Mesenchymal stem cell (in vitro differentiated cells and primary cell): ENCODE measurements at regions not wholly inside any gene's neighbourhood (a gene's known extent, or its start where the extent isn't known, plus 50 kb on each side); places are given as distances from the start of the nearest gene placed in this dataset.
A peak's percentile ranks its signal among the peaks of the same experiment; 100 is the strongest.

Experiments used
- DNase-seq: peaks from one replicate; pipeline ENCODE4 v3.0.0-alpha.2; 2013
- H2AFZ ChIP-seq: one replicate; pipeline ENCODE4 v1.6.1; 2013; ENCODE audit warnings: low read depth, mild to moderate bottlenecking, control low read depth, inconsistent platforms, low read length, moderate library complexity
- H2AK5ac ChIP-seq: 2 replicates; pipeline ENCODE4 v1.6.1; 2013; ENCODE audit warnings: low read length, moderate library complexity, mild to moderate bottlenecking, inconsistent platforms; ENCODE audit not compliant: severe bottlenecking
- H2BK120ac ChIP-seq: one replicate; pipeline ENCODE4 v1.6.1; 2013; ENCODE audit warnings: low read depth, mild to moderate bottlenecking, inconsistent platforms, low read length, moderate library complexity
- H2BK12ac ChIP-seq, 2 experiments: one replicate each; pipeline ENCODE4 v1.6.1; 2013; ENCODE audit warnings: inconsistent platforms in 2 of 2, low read length in 2 of 2, mild to moderate bottlenecking in 2 of 2, moderate library complexity in 2 of 2, control low read depth in 1 of 2
- H2BK15ac ChIP-seq: one replicate; pipeline ENCODE4 v1.6.1; 2013; ENCODE audit warnings: mild to moderate bottlenecking, low read depth, inconsistent platforms; ENCODE audit not compliant: poor library complexity, severe bottlenecking
- H2BK5ac ChIP-seq: 2 replicates; pipeline ENCODE4 v1.6.1; 2013; ENCODE audit warnings: low read depth, mild to moderate bottlenecking, low read length, control low read depth, inconsistent platforms; ENCODE audit not compliant: poor library complexity, severe bottlenecking
- H3K14ac ChIP-seq, 2 experiments: one replicate each; pipeline ENCODE4 v1.6.1; 2013; ENCODE audit warnings: inconsistent platforms in 2 of 2, low read length in 2 of 2, control low read depth in 1 of 2, mild to moderate bottlenecking in 1 of 2, moderate library complexity in 1 of 2
- H3K18ac ChIP-seq, 2 experiments: one replicate each; pipeline ENCODE4 v1.6.1; 2013; ENCODE audit warnings: inconsistent platforms in 2 of 2, low read length in 2 of 2, control low read depth in 1 of 2, low read depth in 1 of 2, mild to moderate bottlenecking in 1 of 2
- H3K23ac ChIP-seq, 2 experiments: one replicate each; pipeline ENCODE4 v1.6.1; 2013; ENCODE audit warnings: inconsistent platforms in 2 of 2, low read length in 2 of 2, mild to moderate bottlenecking in 2 of 2, moderate library complexity in 2 of 2, control low read depth in 1 of 2
- H3K27ac ChIP-seq: 2 replicates; pipeline ENCODE4 v1.5.1; 2013; ENCODE audit warnings: mild to moderate bottlenecking, moderate library complexity, low read length, control low read depth, inconsistent platforms; ENCODE audit not compliant: poor library complexity, severe bottlenecking
- H3K27me3 ChIP-seq, 2 experiments: 2 replicates each; pipeline versions ENCODE4 v1.6.1 to v1.7.0; 2013; ENCODE audit warnings: low read length in 2 of 2, mild to moderate bottlenecking in 2 of 2, moderate library complexity in 2 of 2, control low read depth in 1 of 2, inconsistent platforms in 1 of 2; ENCODE audit not compliant: control insufficient read depth in 1 of 2, insufficient read depth in 1 of 2
- H3K36me3 ChIP-seq, 2 experiments: 2 replicates each; pipeline versions ENCODE4 v1.6.1 to v1.7.0; 2013; ENCODE audit warnings: low read length in 2 of 2, control low read depth in 1 of 2, inconsistent platforms in 1 of 2, low read depth in 1 of 2, mild to moderate bottlenecking in 1 of 2; ENCODE audit not compliant: insufficient read depth in 2 of 2, control insufficient read depth in 1 of 2
- H3K4ac ChIP-seq, 2 experiments: one replicate each; pipeline ENCODE4 v1.6.1; 2013; ENCODE audit warnings: inconsistent platforms in 2 of 2, low read length in 2 of 2, mild to moderate bottlenecking in 2 of 2, moderate library complexity in 2 of 2, control low read depth in 1 of 2, low read depth in 1 of 2
- H3K4me1 ChIP-seq: 2 replicates; pipeline ENCODE4 v1.6.1; 2013; ENCODE audit warnings: low read depth, low read length, control low read depth; ENCODE audit not compliant: control insufficient read depth, insufficient read depth
- H3K4me2 ChIP-seq: 2 replicates; pipeline ENCODE4 v1.6.1; 2013; ENCODE audit warnings: low read length, mild to moderate bottlenecking, inconsistent platforms; ENCODE audit not compliant: poor library complexity, severe bottlenecking
- H3K4me3 ChIP-seq, 2 experiments: 2 replicates each; pipeline versions ENCODE4 v1.5.1 to v1.7.0; 2013; ENCODE audit warnings: low read length in 2 of 2, mild to moderate bottlenecking in 2 of 2, control low read depth in 1 of 2, low read depth in 1 of 2; ENCODE audit not compliant: insufficient read depth in 1 of 2
- H3K79me1 ChIP-seq: replicated peaks from 2 replicates; pipeline ENCODE4 v1.6.1; 2013; ENCODE audit warnings: mild to moderate bottlenecking, control low read depth, low read length, inconsistent platforms; ENCODE audit not compliant: poor library complexity, severe bottlenecking
- H3K9ac ChIP-seq: 2 replicates; pipeline ENCODE4 v1.7.0; 2013; ENCODE audit warnings: mild to moderate bottlenecking, low read length, moderate library complexity
- H3K9me3 ChIP-seq: 2 replicates; pipeline ENCODE4 v1.7.0; 2013; ENCODE audit warnings: mild to moderate bottlenecking, low read length; ENCODE audit not compliant: control insufficient read depth
- H4K8ac ChIP-seq: one replicate; pipeline ENCODE4 v1.6.1; 2013; ENCODE audit warnings: inconsistent platforms, mild to moderate bottlenecking, low read length, moderate library complexity
- H4K91ac ChIP-seq: one replicate; pipeline ENCODE4 v1.6.1; 2013; ENCODE audit warnings: mild to moderate bottlenecking, low read length, inconsistent platforms
- WGBS: methylation state at CpG from one replicate; pipeline ENCODE4 v1.1.7; 2013; ENCODE audit warnings: mixed read lengths; 5-methylcytosine and 5-hydroxymethylcytosine counted together

DNA sequence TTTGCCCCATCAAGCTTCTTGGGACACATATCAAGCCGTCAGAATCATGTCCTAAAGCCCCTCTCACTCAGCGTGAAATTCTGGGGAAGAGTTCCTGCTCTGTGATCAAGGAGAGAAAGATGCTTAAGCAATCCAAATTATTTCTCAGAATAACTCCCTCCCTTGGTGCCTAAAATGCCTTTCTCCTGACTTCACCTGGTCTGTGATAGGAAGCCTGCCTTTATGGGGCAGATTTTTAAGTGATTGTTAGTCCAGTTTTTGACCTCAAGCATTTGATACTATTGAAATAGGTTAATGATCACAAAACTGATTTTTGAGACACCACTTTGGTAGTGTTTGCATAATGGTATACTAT, 76.4 kb upstream of the MAGI2 start:
- Histone ChIP-seq H4K8ac (no peak overlapping the region), H2BK15ac (no peak overlapping the region), H3K23ac (no peak overlapping the region), H2BK120ac (no peak overlapping the region), H3K9me3 (no peaks in the 10 kb centered on the region), H3K4me1 (peaks cover 4% of the 10 kb centered on the region), H3K4me2 (no peak overlapping the region), H2BK5ac (no peak overlapping the region), H3K4me3 (no peak overlapping the region), H3K79me1 (no peaks in the 10 kb centered on the region), H2BK12ac (no peak overlapping the region), H3K27ac (peak overlapping the region; percentile 75), H2AFZ (no peak overlapping the region), H3K9ac (no peak overlapping the region), H4K91ac (no peak overlapping the region), H3K14ac (no peak overlapping the region), H3K36me3 (no peaks in the 10 kb centered on the region), H3K27me3 (no peaks in the 10 kb centered on the region), H2AK5ac (no peak overlapping the region), H3K18ac (no peak overlapping the region), H3K4ac (no peak overlapping the region)
- 83% methylated on average over 1 of the region's 2 CpGs for WGBS
- no peak for DNase-seq

DNA sequence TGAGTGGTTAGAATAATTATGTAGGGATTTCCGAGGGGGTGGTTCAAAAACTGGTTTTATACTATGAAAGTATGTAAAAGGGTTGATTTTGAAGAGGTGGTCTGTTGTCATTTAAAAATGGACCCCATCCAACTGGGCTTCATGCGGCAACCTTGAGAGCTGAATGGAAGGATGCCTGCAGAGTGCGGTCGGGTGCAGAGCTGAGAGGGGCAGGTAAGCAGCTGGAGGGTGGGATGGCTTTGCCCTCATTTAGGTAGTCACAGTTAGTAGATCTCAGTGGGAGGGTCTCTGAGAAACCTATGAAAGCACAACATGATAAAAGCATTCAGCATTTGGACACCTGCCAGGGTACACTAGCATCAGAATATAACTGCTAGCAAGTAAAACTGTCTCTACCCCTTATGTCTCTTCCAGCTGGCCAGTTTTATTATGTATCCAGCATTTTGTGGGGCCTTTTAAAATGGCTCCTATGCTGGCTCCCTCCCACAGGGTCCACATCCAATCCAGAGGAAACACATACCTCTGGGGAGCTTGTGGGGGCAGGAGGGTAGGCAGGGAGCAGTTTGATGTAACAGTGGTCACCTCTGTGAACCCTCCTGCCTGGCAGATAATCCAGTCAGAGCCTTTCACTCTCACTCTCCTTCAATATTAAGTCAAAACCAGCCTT, 75.9 kb upstream of the MAGI2 start:
- Histone ChIP-seq H4K8ac (no peak overlapping the region), H3K9ac (no peak overlapping the region), H3K36me3 (no peaks in the 10 kb centered on the region), H3K4me3 (no peak overlapping the region), H2AFZ (no peak overlapping the region), H2BK15ac (no peak overlapping the region), H3K27ac (peak overlapping the region; percentile 75), H3K79me1 (no peaks in the 10 kb centered on the region), H2BK120ac (no peak overlapping the region), H3K27me3 (no peaks in the 10 kb centered on the region), H3K14ac (no peak overlapping the region), H3K4me1 (peaks cover 4% of the 10 kb centered on the region), H3K4ac (no peak overlapping the region), H2BK5ac (peak overlapping the region; percentile 10), H3K23ac (no peak overlapping the region), H4K91ac (no peak overlapping the region), H2AK5ac (peak overlapping the region; percentile 2), H2BK12ac (no peak overlapping the region), H3K18ac (no peak overlapping the region), H3K9me3 (no peaks in the 10 kb centered on the region), H3K4me2 (no peak overlapping the region)
- WGBS = 95% methylated on average over 4 of the region's 4 CpGs
- DNase-seq = no peak

DNA sequence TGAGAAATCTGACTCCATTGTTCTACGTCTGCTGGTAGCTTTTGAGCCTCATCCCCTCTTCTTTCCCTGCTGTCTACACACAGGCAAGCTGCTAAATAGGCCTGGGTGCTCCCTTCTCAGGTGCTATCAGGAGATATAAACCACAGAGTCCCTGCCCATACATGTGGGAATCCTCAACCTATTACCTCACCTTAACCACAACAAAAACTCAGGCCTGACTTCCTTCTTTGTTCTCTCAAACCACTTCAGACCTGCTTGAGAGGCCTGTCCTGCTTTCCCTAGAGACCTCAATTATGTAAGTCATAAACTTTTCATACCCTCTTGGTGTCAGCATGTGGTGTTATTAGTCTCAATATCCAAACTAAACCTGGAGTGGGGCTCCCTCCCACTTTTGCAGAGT, 75.0 kb upstream of the MAGI2 start:
- Histone ChIP-seq H3K9ac (no peak overlapping the region), H2AFZ (no peak overlapping the region), H3K4me1 (peaks cover 4% of the 10 kb centered on the region), H2BK120ac (no peak overlapping the region), H2BK15ac (no peak overlapping the region), H3K27me3 (no peaks in the 10 kb centered on the region), H3K18ac (no peak overlapping the region), H3K4me2 (no peak overlapping the region), H3K23ac (no peak overlapping the region), H4K91ac (no peak overlapping the region), H2AK5ac (no peak overlapping the region), H2BK5ac (no peak overlapping the region), H3K27ac (no peak overlapping the region), H3K9me3 (no peaks in the 10 kb centered on the region), H2BK12ac (no peak overlapping the region), H3K36me3 (no peaks in the 10 kb centered on the region), H3K4ac (no peak overlapping the region), H3K79me1 (no peaks in the 10 kb centered on the region), H3K4me3 (no peak overlapping the region), H4K8ac (no peak overlapping the region), H3K14ac (no peak overlapping the region)
- 96% methylated on average over 1 of the region's 1 CpG for WGBS
- DNase-seq = no peak

DNA sequence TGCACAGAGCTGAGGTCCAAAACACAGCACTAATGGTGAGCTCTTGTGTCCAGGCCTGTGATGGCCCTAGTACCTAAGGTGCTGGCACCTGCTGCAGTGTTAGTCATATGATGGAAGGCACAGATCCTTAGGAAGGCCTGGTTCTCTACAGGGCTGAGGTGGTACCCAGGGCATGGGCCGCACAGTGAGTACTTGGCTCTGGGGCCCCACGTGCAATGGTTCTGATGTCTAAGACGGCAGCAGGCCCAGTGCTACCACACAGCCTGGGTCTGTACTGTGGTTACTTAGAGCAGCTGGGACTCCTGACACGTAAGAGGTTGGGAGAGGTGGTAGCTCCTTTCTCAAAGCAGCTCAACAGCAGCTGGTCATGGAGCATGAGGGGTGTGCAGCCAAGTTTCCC, 70.6 kb upstream of the MAGI2 start:
- 97% methylated on average over 4 of the region's 4 CpGs for WGBS
- Histone ChIP-seq H3K9ac (no peak overlapping the region), H2BK12ac (no peak overlapping the region)

More for the DNA sequence above, 70.6 kb upstream of the MAGI2 start:
- no peak overlapping the region for H3K27ac ChIP-seq
- no peak overlapping the region for H3K4me3 ChIP-seq
- no peaks in the 10 kb centered on the region for H3K36me3 ChIP-seq
- H2BK15ac ChIP-seq = no peak overlapping the region
- H4K91ac ChIP-seq = no peak overlapping the region
- peak overlapping the region in 1 of 2 experiments; percentile 21 for H3K14ac ChIP-seq
- no peaks in the 10 kb centered on the region for H3K27me3 ChIP-seq
- H2AFZ ChIP-seq = no peak overlapping the region
- no peaks in the 10 kb centered on the region for H3K79me1 ChIP-seq
- no peak overlapping the region for H3K18ac ChIP-seq
- no peak overlapping the region for H2BK120ac ChIP-seq
- no peaks in the 10 kb centered on the region for H3K4me1 ChIP-seq
- no peak overlapping the region for H2BK5ac ChIP-seq
- H3K4me2 ChIP-seq = no peak overlapping the region
- H2AK5ac ChIP-seq = no peak overlapping the region
- H3K9me3 ChIP-seq = no peaks in the 10 kb centered on the region
- H3K23ac ChIP-seq = no peak overlapping the region
- no peak overlapping the region for H4K8ac ChIP-seq
- DNase-seq = no peak
- no peak overlapping the region for H3K4ac ChIP-seq
